ENCODE measurements at regions not wholly inside any gene's neighbourhood (a gene's known extent, or its start where the extent isn't known, plus 50 kb on each side); places are given as distances from the start of the nearest gene placed in this dataset.

DNA sequence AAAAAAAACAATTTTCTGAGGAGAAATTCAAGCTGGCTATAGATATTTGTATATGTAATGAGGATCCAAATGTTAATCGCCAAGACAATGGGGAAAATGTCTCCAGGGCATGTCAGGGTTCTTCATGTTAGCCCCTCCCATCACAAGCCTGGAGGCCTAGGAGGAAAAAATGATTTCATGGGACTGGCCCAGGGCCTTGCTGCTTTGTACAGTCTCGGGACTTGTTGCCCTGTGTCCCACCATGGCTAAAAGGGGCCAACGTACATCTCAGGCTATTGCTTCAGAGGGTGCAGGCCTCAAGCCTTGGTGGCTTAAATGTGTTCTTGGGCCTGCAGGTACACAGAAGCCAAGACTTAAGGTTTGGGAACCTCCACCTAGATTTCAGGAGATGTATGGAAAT lies 62.1 kb upstream of the SLC5A12 start:
- ChIA-PET CTCF (ENCODE audit: low intra/inter-chr PET ratio, low total read pairs) (no interaction called here), POLR2A (no interaction called here)
- Histone ChIP-seq H3K27ac (ENCODE audit: extremely low read length, insufficient read depth, low read length) (no peak overlapping the region), H3K4me3 (replicated peaks in 1 of 3; ENCODE audit: insufficient read depth in 1 of 3, low read depth in 2 of 3, low read length in 3 of 3) (no peak overlapping the region), H3K4me1 (ENCODE audit: insufficient read depth, low read length) (no peaks in the 10 kb centered on the region), H3K27me3 (ENCODE audit: control insufficient read depth in 1 of 2, insufficient read depth in 2 of 2, low read length in 2 of 2) (no peaks in the 10 kb centered on the region), H4K20me1 (ENCODE audit: insufficient read depth, low read length) (no peaks in the 10 kb centered on the region), H3K36me3 (replicated peaks in 1 of 2; ENCODE audit: control insufficient read depth in 1 of 2, insufficient read depth in 2 of 2, low read length in 2 of 2) (no peaks in the 10 kb centered on the region), H3K4me2 (ENCODE audit: low read depth, low read length) (no peak overlapping the region), H3K9ac (ENCODE audit: insufficient read depth, low read depth, low read length) (no peak overlapping the region), H3K79me2 (ENCODE audit: insufficient read depth, low read length) (no peaks in the 10 kb centered on the region), H3K9me3 (ENCODE audit: low read length) (peaks cover 18% of the 10 kb centered on the region), H2AFZ (ENCODE audit: low read length) (no peak overlapping the region)
- DNase-seq (ENCODE audit: low spot score) (no peak), FAIRE-seq (no peak), ATAC-seq (no peak)
- intact Hi-C loops (cut with micrococcal nuclease; ENCODE audit: unreplicated experiment) (no loop called here), in situ Hi-C loops (cut with HindIII; ENCODE audit: extremely low pct_ligation_motif_present, low pct_unique_long_range_greater_than_20kb) (no loop called here)
- no peak for TF ChIP-seq RFX1 (IDR thresholded peaks at IDR 0.05)
- TF ChIP-seq ZNF747 (CRISPR knock-in tag; IDR thresholded peaks at IDR 0.05; ENCODE audit: borderline replicate concordance), result no peak
- WGBS (ENCODE audit: low lambda C conversion rate), result 0% methylated on average over 3 of the region's 3 CpGs
- BruUV-seq (replicated peaks), result no TSS peak

DNA sequence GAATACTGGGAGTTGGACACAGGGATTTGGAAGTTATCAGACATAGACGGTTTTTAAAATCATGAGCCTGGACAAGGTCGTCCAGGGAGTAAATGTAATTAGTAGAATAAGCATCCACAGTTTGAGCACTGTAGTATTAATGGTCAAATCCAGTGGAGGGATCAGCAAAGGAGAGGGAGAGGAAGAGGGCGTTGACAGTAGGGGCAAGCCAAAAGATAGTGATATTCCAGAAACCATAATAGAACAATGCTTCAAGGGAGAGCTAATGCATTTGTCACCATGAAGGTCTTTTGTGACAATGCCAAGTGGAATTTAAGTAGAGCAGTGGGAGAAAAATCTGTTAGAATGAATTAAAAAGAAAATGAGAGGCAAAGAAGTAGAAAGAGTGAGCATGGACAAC lies 68.9 kb upstream of the SLC5A12 start:
- TF ChIP-seq RORA (CRISPR knock-in tag; IDR thresholded peaks at IDR 0.05), result no peak
- Histone ChIP-seq H3K36me3 (replicated peaks in 1 of 2; ENCODE audit: control insufficient read depth in 1 of 2, insufficient read depth in 2 of 2, low read length in 2 of 2) (no peaks in the 10 kb centered on the region), H3K4me3 (replicated peaks in 1 of 3; ENCODE audit: insufficient read depth in 1 of 3, low read depth in 2 of 3, low read length in 3 of 3) (no peak overlapping the region), H2AFZ (ENCODE audit: low read length) (no peak overlapping the region), H3K4me1 (ENCODE audit: insufficient read depth, low read length) (no peaks in the 10 kb centered on the region), H3K4me2 (ENCODE audit: low read depth, low read length) (no peak overlapping the region), H3K27me3 (ENCODE audit: control insufficient read depth in 1 of 2, insufficient read depth in 2 of 2, low read length in 2 of 2) (no peaks in the 10 kb centered on the region), H4K20me1 (ENCODE audit: insufficient read depth, low read length) (no peaks in the 10 kb centered on the region), H3K9me3 (ENCODE audit: low read length) (peaks cover 5% of the 10 kb centered on the region; the same call in 1 of the 2 replicates), H3K9ac (ENCODE audit: insufficient read depth, low read depth, low read length) (no peak overlapping the region), H3K79me2 (ENCODE audit: insufficient read depth, low read length) (no peaks in the 10 kb centered on the region), H3K27ac (ENCODE audit: extremely low read length, insufficient read depth, low read length) (no peak overlapping the region)
- DNase-seq (ENCODE audit: low spot score) (no peak), ATAC-seq (no peak), FAIRE-seq (no peak)
- in situ Hi-C loops (cut with HindIII; ENCODE audit: extremely low pct_ligation_motif_present, low pct_unique_long_range_greater_than_20kb) (no loop called here), intact Hi-C loops (cut with micrococcal nuclease; ENCODE audit: unreplicated experiment) (no loop called here)
- CTCF ChIA-PET (ENCODE audit: low intra/inter-chr PET ratio, low total read pairs), result no interaction called here
- POLR2A ChIA-PET, result no interaction called here
- WGBS (ENCODE audit: low lambda C conversion rate), result 2% methylated on average over 3 of the region's 3 CpGs
- BruUV-seq (replicated peaks), result no TSS peak

- H3K79me2 ChIP-seq (ENCODE audit: insufficient read depth, low read length), result no peaks in the 10 kb centered on the region
- H3K4me1 ChIP-seq (ENCODE audit: insufficient read depth, low read length), result no peaks in the 10 kb centered on the region
- intact Hi-C loops (cut with micrococcal nuclease; ENCODE audit: unreplicated experiment), result no loop called here
- H3K27ac ChIP-seq (ENCODE audit: extremely low read length, insufficient read depth, low read length), result no peak overlapping the region
- ChIA-PET POLR2A (no interaction called here), CTCF (ENCODE audit: low intra/inter-chr PET ratio, low total read pairs) (no interaction called here)
- no peak overlapping the region for H3K4me3 ChIP-seq (replicated peaks in 1 of 3; ENCODE audit: insufficient read depth in 1 of 3, low read depth in 2 of 3, low read length in 3 of 3)
- no peaks in the 10 kb centered on the region for H3K9me3 ChIP-seq (ENCODE audit: low read length)
- in situ Hi-C loops (cut with HindIII; ENCODE audit: extremely low pct_ligation_motif_present, low pct_unique_long_range_greater_than_20kb), result no loop called here
- no peaks in the 10 kb centered on the region for H3K36me3 ChIP-seq (replicated peaks in 1 of 2; ENCODE audit: control insufficient read depth in 1 of 2, insufficient read depth in 2 of 2, low read length in 2 of 2)
- H4K20me1 ChIP-seq (ENCODE audit: insufficient read depth, low read length), result no peaks in the 10 kb centered on the region
- no peaks in the 10 kb centered on the region for H3K27me3 ChIP-seq (ENCODE audit: control insufficient read depth in 1 of 2, insufficient read depth in 2 of 2, low read length in 2 of 2)
- ATAC-seq (no peak), DNase-seq (ENCODE audit: low spot score) (no peak), FAIRE-seq (no peak)
- no peak overlapping the region for H3K9ac ChIP-seq (ENCODE audit: insufficient read depth, low read depth, low read length)
- no peak overlapping the region for H2AFZ ChIP-seq (ENCODE audit: low read length)
- BruUV-seq (replicated peaks), result no TSS peak
- H3K4me2 ChIP-seq (ENCODE audit: low read depth, low read length), result no peak overlapping the region
- TF ChIP-seq PAF1 (CRISPR knock-in tag; IDR thresholded peaks at IDR 0.05) (no peak), SMAD9 (CRISPR knock-in tag; IDR thresholded peaks at IDR 0.05) (no peak), ZNF678 (CRISPR knock-in tag; IDR thresholded peaks at IDR 0.05) (no peak), ZMAT5 (CRISPR knock-in tag; IDR thresholded peaks at IDR 0.05; ENCODE audit: borderline replicate concordance, low read depth) (no peak), ZNF225 (CRISPR knock-in tag; IDR thresholded peaks at IDR 0.05) (no peak), NFE2L1 (CRISPR knock-in tag; IDR thresholded peaks at IDR 0.05; ENCODE audit: borderline replicate concordance) (no peak), HOXD1 (CRISPR knock-in tag; IDR thresholded peaks at IDR 0.05) (no peak)
- TF ChIP-seq, protein P1, sequence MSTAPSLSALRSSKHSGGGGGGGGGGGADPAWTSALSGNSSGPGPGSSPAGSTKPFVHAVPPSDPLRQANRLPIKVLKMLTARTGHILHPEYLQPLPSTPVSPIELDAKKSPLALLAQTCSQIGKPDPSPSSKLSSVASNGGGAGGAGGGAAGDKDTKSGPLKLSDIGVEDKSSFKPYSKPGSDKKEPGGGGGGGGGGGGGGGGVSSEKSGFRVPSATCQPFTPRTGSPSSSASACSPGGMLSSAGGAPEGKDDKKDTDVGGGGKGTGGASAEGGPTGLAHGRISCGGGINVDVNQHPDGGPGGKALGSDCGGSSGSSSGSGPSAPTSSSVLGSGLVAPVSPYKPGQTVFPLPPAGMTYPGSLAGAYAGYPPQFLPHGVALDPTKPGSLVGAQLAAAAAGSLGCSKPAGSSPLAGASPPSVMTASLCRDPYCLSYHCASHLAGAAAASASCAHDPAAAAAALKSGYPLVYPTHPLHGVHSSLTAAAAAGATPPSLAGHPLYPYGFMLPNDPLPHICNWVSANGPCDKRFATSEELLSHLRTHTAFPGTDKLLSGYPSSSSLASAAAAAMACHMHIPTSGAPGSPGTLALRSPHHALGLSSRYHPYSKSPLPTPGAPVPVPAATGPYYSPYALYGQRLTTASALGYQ (CRISPR knock-in tag; IDR thresholded peaks at IDR 0.05), result no peak
Measured at GRCh38 chr11:26792941-26793340, 71.1 kb upstream of the SLC5A12 start.

Measured in HepG2 (cell line).